GM13977 (cell line): ENCODE measurements at regions not wholly inside any gene's neighbourhood (a gene's known extent, or its start where the extent isn't known, plus 50 kb on each side); places are given as distances from the start of the nearest gene placed in this dataset.
"Not testable (repeated sequence)": the region's sequence is repeated elsewhere in the genome, so short reads cannot be mapped to it uniquely, and the experiment has no call there.

ENCODE experiments used
- DNase-seq: peaks from one replicate; pipeline ENCODE4 v3.0.0; 2012; ENCODE audit warnings: low spot score
- in situ Hi-C: fragments of 300-500 bp; cut with MboI; formaldehyde crosslinking; loops from one replicate; pipeline ENCODE4 v1.12.0; 2022; ENCODE audit warnings: low sequenced_read_pairs, low pct_unique_long_range_greater_than_20kb, mixed read lengths, inconsistent platforms; ENCODE audit not compliant: unreplicated experiment
- TF ChIP-seq, protein P1 (sequence below): IDR thresholded peaks from 2 replicates; pipeline ENCODE4 v1.5.1; 2012; ENCODE audit warnings: mild to moderate bottlenecking, control low read depth; ENCODE audit not compliant: insufficient read depth; ENCODE audit errors: extremely low read depth, missing control alignments

DNA sequence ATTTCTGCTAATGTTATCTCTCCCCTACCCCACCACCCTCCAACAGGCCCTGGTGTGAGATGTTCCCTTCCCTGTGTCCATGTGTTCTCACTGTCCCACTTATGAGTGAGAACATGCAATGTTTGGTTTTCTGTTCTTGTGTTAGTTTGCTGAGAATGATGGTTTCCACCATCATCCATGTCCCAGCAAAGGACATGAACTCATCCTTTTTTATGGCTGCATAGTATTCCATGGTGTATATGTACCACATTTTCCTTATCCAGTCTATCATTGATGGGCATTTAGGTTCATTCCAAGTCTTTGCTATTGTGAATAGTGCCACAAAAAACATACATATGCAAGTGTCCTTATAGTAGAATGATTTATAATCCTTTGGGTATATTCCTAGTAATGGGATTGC lies 104.5 kb downstream of the ZNF33B start:
- in situ Hi-C loops, DNase-seq: not testable (repeated sequence)

DNA sequence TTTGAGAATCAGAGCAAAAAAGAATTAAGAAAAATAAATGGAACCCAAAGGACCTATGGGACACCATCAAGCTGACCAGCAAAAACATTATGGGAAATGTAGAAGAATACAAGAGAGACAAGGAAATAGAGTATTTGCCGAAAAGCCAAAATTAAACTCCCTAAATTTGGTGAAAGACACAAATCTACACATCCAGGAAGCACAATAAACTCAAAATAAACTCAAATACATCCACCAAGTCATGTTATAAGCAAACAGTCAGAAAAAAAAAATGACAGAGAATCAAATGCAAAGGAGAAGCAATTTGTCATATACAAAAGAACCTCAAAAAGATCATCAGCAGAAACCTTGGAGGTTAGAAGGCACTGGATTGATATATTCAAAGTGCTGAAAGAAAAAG lies 105.4 kb downstream of the ZNF33B start:
- no peak for DNase-seq
- TF ChIP-seq, protein P1, sequence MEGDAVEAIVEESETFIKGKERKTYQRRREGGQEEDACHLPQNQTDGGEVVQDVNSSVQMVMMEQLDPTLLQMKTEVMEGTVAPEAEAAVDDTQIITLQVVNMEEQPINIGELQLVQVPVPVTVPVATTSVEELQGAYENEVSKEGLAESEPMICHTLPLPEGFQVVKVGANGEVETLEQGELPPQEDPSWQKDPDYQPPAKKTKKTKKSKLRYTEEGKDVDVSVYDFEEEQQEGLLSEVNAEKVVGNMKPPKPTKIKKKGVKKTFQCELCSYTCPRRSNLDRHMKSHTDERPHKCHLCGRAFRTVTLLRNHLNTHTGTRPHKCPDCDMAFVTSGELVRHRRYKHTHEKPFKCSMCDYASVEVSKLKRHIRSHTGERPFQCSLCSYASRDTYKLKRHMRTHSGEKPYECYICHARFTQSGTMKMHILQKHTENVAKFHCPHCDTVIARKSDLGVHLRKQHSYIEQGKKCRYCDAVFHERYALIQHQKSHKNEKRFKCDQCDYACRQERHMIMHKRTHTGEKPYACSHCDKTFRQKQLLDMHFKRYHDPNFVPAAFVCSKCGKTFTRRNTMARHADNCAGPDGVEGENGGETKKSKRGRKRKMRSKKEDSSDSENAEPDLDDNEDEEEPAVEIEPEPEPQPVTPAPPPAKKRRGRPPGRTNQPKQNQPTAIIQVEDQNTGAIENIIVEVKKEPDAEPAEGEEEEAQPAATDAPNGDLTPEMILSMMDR, result no peak
- in situ Hi-C loops, result no loop called here

DNA sequence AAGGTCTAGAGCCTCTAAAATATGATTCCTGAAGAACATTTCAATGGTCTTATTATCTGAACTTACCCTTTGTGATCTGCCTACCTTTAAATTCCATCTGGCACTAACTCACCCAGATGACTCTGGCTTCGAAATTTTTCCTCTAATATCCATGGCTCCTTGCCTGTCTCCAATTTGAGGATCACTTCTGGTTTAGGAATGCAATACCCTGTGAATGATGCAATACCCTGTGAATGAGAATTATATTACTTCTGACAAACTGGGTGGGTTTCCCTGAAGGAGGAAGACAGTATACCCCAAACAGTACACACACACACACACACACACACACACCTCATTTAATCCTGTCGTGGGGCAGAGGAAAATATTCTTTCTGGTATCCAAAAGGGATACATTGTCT lies 115.3 kb downstream of the ZNF33B start:
- TF ChIP-seq, protein P1, result no peak
- in situ Hi-C loops, result no loop called here

DNA sequence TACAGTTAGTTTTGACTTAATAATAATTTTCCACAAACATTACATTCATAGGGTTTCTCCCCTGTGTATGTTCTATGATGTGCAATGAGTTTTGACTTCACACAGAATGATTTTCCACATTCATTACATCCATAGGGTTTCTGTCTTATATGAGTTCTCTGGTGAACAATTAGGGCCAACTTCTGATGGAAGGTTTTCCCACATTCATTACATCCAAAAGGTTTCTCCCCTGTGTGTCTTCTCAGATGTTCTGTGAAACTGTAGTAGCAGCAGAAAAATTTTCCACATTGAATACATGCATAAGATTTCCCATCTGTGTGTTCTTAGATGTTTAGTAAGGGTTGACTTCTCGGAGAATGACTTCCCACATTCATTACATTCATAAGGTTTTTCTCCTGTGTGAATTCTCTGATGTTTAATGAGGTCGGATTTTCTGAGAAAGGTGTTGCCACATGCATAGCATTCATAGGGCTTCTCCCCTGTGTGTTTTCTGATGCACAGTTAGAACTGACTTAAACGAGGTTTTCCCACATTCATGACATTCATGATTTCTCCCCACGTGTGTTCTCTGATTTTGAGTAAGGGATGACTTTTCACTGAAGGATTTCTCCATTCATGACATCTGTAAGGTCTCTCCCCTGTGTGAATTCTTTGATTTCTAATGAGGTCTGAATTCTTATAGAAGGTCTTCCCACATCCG lies 118.5 kb downstream of the ZNF33B start:
- DNase-seq, result no peak
- in situ Hi-C loops, result no loop called here
- TF ChIP-seq, protein P1, result no peak

More for the DNA sequence above, 115.3 kb downstream of the ZNF33B start:
- DNase-seq, result no peak

DNA sequence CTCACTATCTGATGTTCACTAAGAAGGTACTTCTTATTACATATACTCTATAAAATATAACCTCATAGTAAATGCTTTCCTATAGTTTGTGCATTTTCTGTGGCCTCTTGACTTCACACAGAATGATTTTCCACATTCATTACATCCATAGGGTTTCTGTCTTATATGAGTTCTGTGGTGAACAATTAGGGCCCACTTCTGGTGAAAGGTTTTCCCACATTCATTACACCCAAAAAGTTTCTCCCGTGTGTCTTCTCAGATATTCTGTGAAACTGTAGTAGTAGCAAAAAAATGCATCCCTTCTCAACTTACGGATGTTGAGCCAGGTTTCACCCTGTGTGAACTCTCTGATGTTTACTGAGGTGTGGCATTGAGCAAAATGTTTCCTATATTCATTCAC lies 119.3 kb downstream of the ZNF33B start:
- TF ChIP-seq, protein P1, result no peak
- in situ Hi-C loops, result no loop called here
- no peak for DNase-seq

DNA sequence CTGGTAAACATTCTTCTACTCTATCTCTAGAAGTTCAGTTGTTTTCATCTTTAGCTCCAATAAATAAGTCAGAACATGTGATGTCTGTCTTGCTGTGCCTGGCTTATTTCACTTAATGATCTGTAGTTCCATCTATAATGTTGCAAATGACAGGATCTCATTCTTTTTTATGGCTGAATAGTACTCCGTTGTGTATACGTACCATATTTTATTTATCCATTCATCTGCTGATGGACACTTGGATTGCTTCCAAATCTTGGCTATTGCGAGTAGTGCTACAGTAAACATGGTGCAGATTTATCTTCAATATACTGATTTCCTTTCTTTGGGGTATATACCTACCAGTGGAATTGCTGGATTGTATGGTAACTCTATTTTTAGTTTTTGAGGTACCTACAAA lies 124.4 kb downstream of the ZNF33B start:
- TF ChIP-seq, protein P1, result no peak
- in situ Hi-C loops, result no loop called here
- no peak for DNase-seq

DNA sequence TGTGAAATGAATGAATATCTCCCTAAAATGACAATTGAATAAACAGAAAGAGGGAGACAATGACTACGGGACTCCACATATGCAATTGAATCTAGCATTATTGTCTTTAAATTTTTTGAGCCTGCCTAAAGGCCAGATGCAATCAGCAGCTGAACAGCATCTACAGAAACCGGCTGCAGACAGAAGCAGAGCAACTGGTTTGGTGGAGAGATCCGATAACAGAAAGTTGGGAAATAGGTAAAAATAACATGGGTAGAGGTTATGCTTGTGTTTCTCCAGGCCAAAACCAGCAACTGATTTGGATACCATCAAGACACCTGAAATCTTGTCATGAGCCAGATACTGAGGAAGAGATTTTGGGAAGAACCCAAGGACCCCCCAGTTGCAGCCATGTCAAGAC lies 146.6 kb downstream of the ZNF33B start:
- in situ Hi-C loops, result no loop called here
- TF ChIP-seq, protein P1, result no peak

More for the DNA sequence above, 146.6 kb downstream of the ZNF33B start:
- no peak for DNase-seq
